OCI-LY1 (cell line): ENCODE measurements at regions not wholly inside any gene's neighbourhood (a gene's known extent, or its start where the extent isn't known, plus 50 kb on each side); places are given as distances from the start of the nearest gene placed in this dataset.

Source experiments
- H2AFZ ChIP-seq: fragments of 200-600 bp; sonication (generic), shearing (Covaris generic); 2 replicates; pipeline ENCODE4 v1.6.0; 2014; ENCODE audit warnings: antibody characterized with exemption, mild to moderate bottlenecking, low read length
- H3F3A ChIP-seq: fragments of 200-600 bp; sonication (generic), shearing (Covaris generic); 2 replicates; pipeline ENCODE4 v1.6.0; 2014; ENCODE audit warnings: mild to moderate bottlenecking, antibody characterized with exemption, low read length, moderate library complexity; ENCODE audit not compliant: insufficient read depth
- H3K27ac ChIP-seq: fragments of 200-600 bp; sonication (generic); 2 replicates; pipeline ENCODE4 v1.5.1; 2014; ENCODE audit warnings: low read length, mixed run types, mild to moderate bottlenecking, low read depth; ENCODE audit not compliant: poor library complexity, severe bottlenecking
- H3K27me3 ChIP-seq: fragments of 200-600 bp; sonication (generic); 2 replicates; pipeline ENCODE4 v1.6.0; 2014; ENCODE audit warnings: antibody characterized with exemption, mild to moderate bottlenecking, low read length, moderate library complexity; ENCODE audit not compliant: insufficient read depth
- H3K36me3 ChIP-seq: fragments of 200-600 bp; sonication (generic); 2 replicates; pipeline ENCODE4 v1.6.1; 2014; ENCODE audit warnings: mild to moderate bottlenecking, antibody characterized with exemption, low read length, moderate library complexity, mixed read lengths; ENCODE audit not compliant: insufficient read depth
- H3K4me1 ChIP-seq: fragments of 200-600 bp; sonication (generic); 2 replicates; pipeline ENCODE4 v1.5.1; 2014; ENCODE audit warnings: mild to moderate bottlenecking, low read length, moderate library complexity; ENCODE audit not compliant: insufficient read depth, severe bottlenecking
- H3K4me2 ChIP-seq: fragments of 200-600 bp; sonication (generic), shearing (Covaris generic); 2 replicates; pipeline ENCODE4 v1.6.1; 2014; ENCODE audit warnings: low read length
- H3K4me3 ChIP-seq: fragments of 200-600 bp; sonication (generic); 2 replicates; pipeline ENCODE4 v1.5.1; 2014; ENCODE audit warnings: low read length, low read depth, mild to moderate bottlenecking, mixed read lengths; ENCODE audit not compliant: poor library complexity, severe bottlenecking
- H3K79me2 ChIP-seq: fragments of 200-600 bp; shearing (Covaris generic); 2 replicates; pipeline ENCODE4 v1.6.1; 2016; ENCODE audit warnings: mixed run types, low read length, mixed read lengths; ENCODE audit not compliant: insufficient read depth
- H3K9ac ChIP-seq: fragments of 200-600 bp; sonication (generic), shearing (Covaris generic); 2 replicates; pipeline ENCODE4 v1.6.1; 2014; ENCODE audit warnings: mild to moderate bottlenecking, low read length, mixed read lengths
- H3K9me2 ChIP-seq: fragments of 200-600 bp; sonication (generic), shearing (Covaris generic); 2 replicates; pipeline ENCODE4 v1.6.1; 2014; ENCODE audit warnings: low read depth, mild to moderate bottlenecking, low read length, mixed read lengths
- H3K9me3 ChIP-seq: fragments of 200-600 bp; shearing (Covaris generic); 2 replicates; pipeline ENCODE4 v1.6.1; 2014; ENCODE audit warnings: low read length, mixed read lengths
- H4K20me1 ChIP-seq: fragments of 200-600 bp; sonication (generic), shearing (Covaris generic); 2 replicates; pipeline ENCODE4 v1.6.0; 2016; ENCODE audit warnings: mild to moderate bottlenecking, low read length; ENCODE audit not compliant: insufficient read depth
- EZH2 ChIP-seq: fragments of 200-600 bp; sonication (generic), shearing (Covaris generic); IDR thresholded peaks from 2 replicates; pipeline ENCODE4 v1.8.0; 2017; ENCODE audit warnings: borderline replicate concordance, mixed run types, mild to moderate bottlenecking, antibody characterized with exemption, low read length, moderate library complexity, mixed read lengths
- TF ChIP-seq, protein P1 (sequence below): fragments of 200-600 bp; sonication (generic), shearing (Covaris generic); IDR thresholded peaks from 2 replicates; pipeline ENCODE4 v1.5.1; 2017; ENCODE audit warnings: mild to moderate bottlenecking, antibody characterized with exemption, low read length, moderate library complexity, mixed read lengths

DNA sequence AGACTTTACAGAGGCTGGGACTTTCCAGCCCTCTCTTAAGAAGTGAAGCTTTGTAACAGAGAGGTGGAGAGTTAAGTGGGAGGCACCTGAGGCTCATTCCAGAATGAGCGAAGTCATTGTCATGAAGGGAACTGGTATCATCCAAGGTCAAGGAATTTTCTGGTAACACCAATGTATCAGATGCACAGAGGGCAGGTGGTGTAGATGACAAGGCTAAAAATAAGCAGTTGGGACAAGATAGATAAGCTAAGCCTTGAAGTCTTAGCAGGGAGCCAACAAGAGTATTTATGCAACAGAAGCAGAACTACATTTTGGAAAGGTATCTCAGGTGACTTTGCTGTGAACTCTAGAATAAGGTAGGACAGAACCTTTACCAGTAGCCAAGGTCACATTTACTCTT, 257.0 kb upstream of the AUTS2 start:
- Histone ChIP-seq H3F3A (no peaks in the 10 kb centered on the region), H4K20me1 (no peaks in the 10 kb centered on the region), H3K4me3 (no peak overlapping the region), H2AFZ (no peak overlapping the region), H3K9ac (no peak overlapping the region), H3K4me2 (no peak overlapping the region), H3K4me1 (no peaks in the 10 kb centered on the region), H3K36me3 (no peaks in the 10 kb centered on the region), H3K9me3 (no peaks in the 10 kb centered on the region), H3K9me2 (no peaks in the 10 kb centered on the region), H3K27ac (no peak overlapping the region), H3K27me3 (peaks cover 9% of the 10 kb centered on the region; the same call in 1 of the 2 replicates), H3K79me2 (no peaks in the 10 kb centered on the region)
- TF ChIP-seq, protein P1, sequence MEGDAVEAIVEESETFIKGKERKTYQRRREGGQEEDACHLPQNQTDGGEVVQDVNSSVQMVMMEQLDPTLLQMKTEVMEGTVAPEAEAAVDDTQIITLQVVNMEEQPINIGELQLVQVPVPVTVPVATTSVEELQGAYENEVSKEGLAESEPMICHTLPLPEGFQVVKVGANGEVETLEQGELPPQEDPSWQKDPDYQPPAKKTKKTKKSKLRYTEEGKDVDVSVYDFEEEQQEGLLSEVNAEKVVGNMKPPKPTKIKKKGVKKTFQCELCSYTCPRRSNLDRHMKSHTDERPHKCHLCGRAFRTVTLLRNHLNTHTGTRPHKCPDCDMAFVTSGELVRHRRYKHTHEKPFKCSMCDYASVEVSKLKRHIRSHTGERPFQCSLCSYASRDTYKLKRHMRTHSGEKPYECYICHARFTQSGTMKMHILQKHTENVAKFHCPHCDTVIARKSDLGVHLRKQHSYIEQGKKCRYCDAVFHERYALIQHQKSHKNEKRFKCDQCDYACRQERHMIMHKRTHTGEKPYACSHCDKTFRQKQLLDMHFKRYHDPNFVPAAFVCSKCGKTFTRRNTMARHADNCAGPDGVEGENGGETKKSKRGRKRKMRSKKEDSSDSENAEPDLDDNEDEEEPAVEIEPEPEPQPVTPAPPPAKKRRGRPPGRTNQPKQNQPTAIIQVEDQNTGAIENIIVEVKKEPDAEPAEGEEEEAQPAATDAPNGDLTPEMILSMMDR: no peak
- TF ChIP-seq EZH2: no peak

DNA sequence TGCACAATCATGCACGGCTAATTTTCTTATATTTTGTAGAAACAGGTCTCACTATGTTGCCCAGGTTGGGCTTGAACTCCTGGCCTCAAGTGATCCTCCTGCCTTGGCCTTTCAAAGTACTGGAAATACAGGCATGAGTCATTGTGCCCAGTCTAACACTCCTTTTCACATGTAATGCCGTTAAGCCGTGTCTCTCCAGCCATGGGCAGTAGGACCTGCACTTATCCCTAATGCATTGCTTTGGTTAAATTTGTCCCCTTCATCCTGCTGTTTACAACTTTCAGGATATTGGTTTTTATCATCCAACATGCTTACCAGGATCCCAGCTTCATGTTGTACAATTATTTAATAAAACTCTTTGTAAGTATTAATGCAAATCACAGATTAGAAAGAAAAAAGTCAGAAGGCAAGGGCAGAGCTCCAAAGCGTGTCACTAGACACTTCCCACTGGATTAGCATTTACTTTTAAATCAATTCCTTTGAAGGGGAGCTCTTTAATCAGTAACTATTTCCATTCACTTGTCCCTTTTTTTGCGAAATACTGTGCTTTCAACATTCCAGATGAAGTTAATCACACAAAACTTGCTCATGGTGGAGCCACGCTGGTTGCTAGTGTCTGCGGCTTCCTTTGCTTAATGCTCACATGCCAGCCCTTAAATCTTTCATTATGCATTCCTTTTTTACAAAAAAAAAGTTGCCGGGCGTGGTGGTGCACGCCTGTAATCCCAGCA, 256.0 kb upstream of the AUTS2 start:
- TF ChIP-seq, protein P1: no peak
- no peak for TF ChIP-seq EZH2
- H3K36me3 ChIP-seq: no peaks in the 10 kb centered on the region
- H3F3A ChIP-seq: no peaks in the 10 kb centered on the region
- H3K27me3 ChIP-seq: peaks cover 9% of the 10 kb centered on the region; the same call in 1 of the 2 replicates
- H3K79me2 ChIP-seq: no peaks in the 10 kb centered on the region
- H2AFZ ChIP-seq: no peak overlapping the region
- H3K9me3 ChIP-seq: no peaks in the 10 kb centered on the region
- no peak overlapping the region for H3K4me3 ChIP-seq
- no peak overlapping the region for H3K27ac ChIP-seq
- no peaks in the 10 kb centered on the region for H3K9me2 ChIP-seq
- no peak overlapping the region for H3K4me2 ChIP-seq
- H3K9ac ChIP-seq: no peak overlapping the region
- H3K4me1 ChIP-seq: no peaks in the 10 kb centered on the region
- H4K20me1 ChIP-seq: no peaks in the 10 kb centered on the region

DNA sequence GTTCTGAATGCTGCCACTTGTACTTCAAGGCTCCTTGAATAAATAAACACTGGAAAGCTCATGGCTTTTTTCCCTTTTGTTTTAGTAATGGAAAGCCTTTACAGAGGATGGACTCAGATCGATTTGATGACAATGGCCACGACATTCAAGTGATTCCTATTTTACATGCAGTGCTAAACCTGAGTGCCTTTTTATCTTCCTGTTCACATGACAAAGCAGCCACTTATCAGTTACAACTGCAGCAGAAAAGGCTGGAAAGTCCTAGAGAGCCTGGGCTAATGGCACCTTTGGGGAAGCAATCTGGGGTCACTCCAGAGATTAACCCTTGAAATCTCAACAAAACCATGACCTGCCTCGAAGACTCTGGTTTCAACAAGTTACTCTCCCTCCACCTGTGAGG, 249.0 kb upstream of the AUTS2 start:
- Histone ChIP-seq H3K9me2 (no peaks in the 10 kb centered on the region), H3K9ac (no peak overlapping the region), H2AFZ (no peak overlapping the region), H3K79me2 (no peaks in the 10 kb centered on the region), H3K36me3 (no peaks in the 10 kb centered on the region), H3K4me2 (no peak overlapping the region), H3F3A (no peaks in the 10 kb centered on the region), H3K4me1 (no peaks in the 10 kb centered on the region), H3K27me3 (peaks cover 15% of the 10 kb centered on the region), H4K20me1 (no peaks in the 10 kb centered on the region), H3K27ac (no peak overlapping the region), H3K9me3 (no peaks in the 10 kb centered on the region), H3K4me3 (no peak overlapping the region)
- TF ChIP-seq EZH2: no peak
- TF ChIP-seq, protein P1: no peak
